ENCODE measurements at regions not wholly inside any gene's neighbourhood (a gene's known extent, or its start where the extent isn't known, plus 50 kb on each side); places are given as distances from the start of the nearest gene placed in this dataset.
"Not testable (repeated sequence)": the region's sequence is repeated elsewhere in the genome, so short reads cannot be mapped to it uniquely, and the experiment has no call there.

GRCh38 chr2:128514555-128514955 lies 195.9 kb upstream of the HS6ST1 start:
- DNase-seq, result no peak

GRCh38 chr2:128516938-128517337 lies 198.3 kb upstream of the HS6ST1 start:
- DNase-seq, result no peak

- DNase-seq, result not testable (repeated sequence)
Measured at GRCh38 chr2:128519028-128519427, 200.4 kb upstream of the HS6ST1 start.

- no peak for DNase-seq
Measured at GRCh38 chr2:128519517-128520215, 201.0 kb upstream of the HS6ST1 start.

GRCh38 chr2:128520340-128520739 lies 201.7 kb upstream of the HS6ST1 start:
- no peak for DNase-seq

- no peak for DNase-seq
Measured at GRCh38 chr2:128520791-128521190, 202.1 kb upstream of the HS6ST1 start.

GRCh38 chr2:128521482-128521881 lies 202.8 kb upstream of the HS6ST1 start:
- DNase-seq, result no peak

GRCh38 chr2:128522829-128523228 lies 204.2 kb upstream of the HS6ST1 start:
- DNase-seq, result no peak

GRCh38 chr2:128523457-128523856 lies 204.8 kb upstream of the HS6ST1 start:
- DNase-seq, result no peak

GRCh38 chr2:128524183-128524582 lies 205.5 kb upstream of the HS6ST1 start:
- DNase-seq, result no peak

- DNase-seq, result no peak
Measured at GRCh38 chr2:128525653-128526052, 207.0 kb upstream of the HS6ST1 start.

GRCh38 chr2:128526455-128526976 lies 207.8 kb upstream of the HS6ST1 start:
- DNase-seq, result no peak

GRCh38 chr2:128528133-128528532 lies 209.5 kb upstream of the HS6ST1 start:
- DNase-seq, result no peak

GRCh38 chr2:128530025-128530573 lies 211.4 kb upstream of the HS6ST1 start:
- DNase-seq, result no peak

GRCh38 chr2:128531856-128532255 lies 213.2 kb upstream of the HS6ST1 start:
- DNase-seq, result no peak

GRCh38 chr2:128533101-128533500 lies 214.4 kb upstream of the HS6ST1 start:
- no peak for DNase-seq

GRCh38 chr2:128534688-128535392 lies 216.2 kb upstream of the HS6ST1 start:
- DNase-seq, result no peak

- DNase-seq, result no peak
Measured at GRCh38 chr2:128535953-128536352, 217.3 kb upstream of the HS6ST1 start.

GRCh38 chr2:128536925-128537620 lies 218.4 kb upstream of the HS6ST1 start:
- no peak for DNase-seq

- no peak for DNase-seq
Measured at GRCh38 chr2:128537646-128538045, 219.0 kb upstream of the HS6ST1 start.

- no peak for DNase-seq
Measured at GRCh38 chr2:128538396-128538795, 219.7 kb upstream of the HS6ST1 start.

GRCh38 chr2:128540670-128541069 lies 222.0 kb upstream of the HS6ST1 start:
- DNase-seq, result no peak

GRCh38 chr2:128541448-128541847 lies 222.8 kb upstream of the HS6ST1 start:
- DNase-seq, result no peak

Data from activated gamma-delta T cell treated with Interleukin-2 at 50 U/mL for 16 hours (primary cell).